Gastroesophageal sphincter (tissue), 3 donors: ENCODE measurements at regions not wholly inside any gene's neighbourhood (a gene's known extent, or its start where the extent isn't known, plus 50 kb on each side); places are given as distances from the start of the nearest gene placed in this dataset.

Experiments used
- EP300 ChIP-seq: sonication (generic); formaldehyde crosslinking; IDR thresholded peaks from one replicate; pipeline ENCODE4 v1.6.1; 2017; ENCODE audit warnings: antibody characterized with exemption, mild to moderate bottlenecking
- POLR2A ChIP-seq, 2 donors: fragments of 450-650 bp; IDR thresholded peaks; one replicate each; pipeline ENCODE4 v1.6.1; 2017; ENCODE audit warnings: antibody characterized with exemption in 2 of 2, mild to moderate bottlenecking in 2 of 2, moderate library complexity in 1 of 2
- TF ChIP-seq, protein P1 (sequence below), 4 experiments: fragments of 200-600 bp in 2 of 4; fragments of 450-650 bp in 2 of 4; sonication (generic) in 1 of 4; IDR thresholded peaks; one replicate each; pipeline ENCODE4 v1.5.1; 2017 to 2019; ENCODE audit warnings: antibody characterized with exemption in 4 of 4, mild to moderate bottlenecking in 2 of 4, moderate library complexity in 2 of 4

DNA sequence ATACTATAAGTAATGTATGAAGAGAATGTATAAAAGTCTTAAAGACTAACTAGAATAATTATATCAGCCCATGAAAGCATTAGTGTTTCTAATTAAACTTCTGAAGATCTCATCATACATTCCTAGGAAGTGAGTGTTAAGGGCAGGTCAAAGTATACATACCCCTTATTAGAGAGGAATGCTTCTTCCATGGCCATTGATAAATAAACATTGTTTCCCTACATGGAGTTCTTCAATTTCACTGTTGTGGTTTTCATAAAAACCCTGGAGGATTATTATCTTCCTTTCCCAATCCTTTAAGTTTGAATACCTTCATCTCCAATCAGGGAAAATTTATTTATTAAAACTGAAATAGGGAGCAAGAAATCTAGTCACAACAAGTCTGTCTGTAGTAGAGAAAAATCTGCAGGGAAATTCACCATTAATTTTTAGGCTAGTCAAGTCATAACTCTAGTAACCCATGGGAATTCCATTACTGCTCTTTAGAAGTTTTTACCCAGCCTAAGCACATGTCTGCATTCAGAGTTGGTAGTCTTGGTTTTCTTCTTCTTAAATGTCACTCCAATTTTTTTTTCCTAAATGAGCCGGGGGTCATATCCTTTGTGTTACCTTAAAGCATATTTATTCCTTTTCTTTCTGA is 147.0 kb downstream of the TNFSF18 start:
- TF ChIP-seq, protein P1, sequence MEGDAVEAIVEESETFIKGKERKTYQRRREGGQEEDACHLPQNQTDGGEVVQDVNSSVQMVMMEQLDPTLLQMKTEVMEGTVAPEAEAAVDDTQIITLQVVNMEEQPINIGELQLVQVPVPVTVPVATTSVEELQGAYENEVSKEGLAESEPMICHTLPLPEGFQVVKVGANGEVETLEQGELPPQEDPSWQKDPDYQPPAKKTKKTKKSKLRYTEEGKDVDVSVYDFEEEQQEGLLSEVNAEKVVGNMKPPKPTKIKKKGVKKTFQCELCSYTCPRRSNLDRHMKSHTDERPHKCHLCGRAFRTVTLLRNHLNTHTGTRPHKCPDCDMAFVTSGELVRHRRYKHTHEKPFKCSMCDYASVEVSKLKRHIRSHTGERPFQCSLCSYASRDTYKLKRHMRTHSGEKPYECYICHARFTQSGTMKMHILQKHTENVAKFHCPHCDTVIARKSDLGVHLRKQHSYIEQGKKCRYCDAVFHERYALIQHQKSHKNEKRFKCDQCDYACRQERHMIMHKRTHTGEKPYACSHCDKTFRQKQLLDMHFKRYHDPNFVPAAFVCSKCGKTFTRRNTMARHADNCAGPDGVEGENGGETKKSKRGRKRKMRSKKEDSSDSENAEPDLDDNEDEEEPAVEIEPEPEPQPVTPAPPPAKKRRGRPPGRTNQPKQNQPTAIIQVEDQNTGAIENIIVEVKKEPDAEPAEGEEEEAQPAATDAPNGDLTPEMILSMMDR (IDR thresholded peaks at IDR 0.05): no peak
- no peak for TF ChIP-seq EP300
- no peak for TF ChIP-seq POLR2A (IDR thresholded peaks at IDR 0.05)
